Osteoblast (primary cell): ENCODE measurements at regions not wholly inside any gene's neighbourhood (a gene's known extent, or its start where the extent isn't known, plus 50 kb on each side); places are given as distances from the start of the nearest gene placed in this dataset.

Source experiments
- DNase-seq: peaks from one replicate; pipeline ENCODE4 v3.0.0; 2011; ENCODE audit warnings: low spot score, mixed read lengths; ENCODE audit not compliant: insufficient read length; ENCODE audit errors: missing footprints
- H2AFZ ChIP-seq: 2 replicates; pipeline ENCODE4 v1.6.0; 2011; ENCODE audit warnings: mild to moderate bottlenecking, low read length
- H3K27ac ChIP-seq: 2 replicates; pipeline ENCODE4 v1.5.1; 2011; ENCODE audit warnings: mild to moderate bottlenecking, low read depth, low read length, moderate library complexity
- H3K27me3 ChIP-seq: 2 replicates; pipeline ENCODE4 v1.6.0; 2012; ENCODE audit warnings: mild to moderate bottlenecking, control low read depth, inconsistent platforms, low read length, moderate library complexity; ENCODE audit not compliant: insufficient read depth
- H3K36me3 ChIP-seq: 2 replicates; pipeline ENCODE4 v1.5.1; 2011; ENCODE audit warnings: mild to moderate bottlenecking, low read length, control low read depth, moderate library complexity; ENCODE audit not compliant: insufficient read depth
- H3K4me1 ChIP-seq: 2 replicates; pipeline ENCODE4 v1.5.1; 2011; ENCODE audit warnings: mild to moderate bottlenecking, low read length, control low read depth, moderate library complexity; ENCODE audit not compliant: insufficient read depth
- H3K4me2 ChIP-seq: 2 replicates; pipeline ENCODE4 v1.6.0; 2011; ENCODE audit warnings: mild to moderate bottlenecking, low read length; ENCODE audit not compliant: insufficient read depth
- H3K4me3 ChIP-seq: fragments of 200-600 bp; sonication (generic); 3 replicates; pipeline ENCODE4 v1.5.1; 2012; ENCODE audit warnings: mild to moderate bottlenecking, low read length, inconsistent platforms; ENCODE audit not compliant: insufficient read depth
- H3K79me2 ChIP-seq: 2 replicates; pipeline ENCODE4 v1.6.0; 2012; ENCODE audit warnings: mild to moderate bottlenecking, low read length, control low read depth, inconsistent platforms; ENCODE audit not compliant: insufficient read depth
- H3K9me3 ChIP-seq: 2 replicates; pipeline ENCODE4 v1.5.1; 2011; ENCODE audit warnings: low read depth, low read length, control low read depth
- H4K20me1 ChIP-seq: 2 replicates; pipeline ENCODE4 v1.6.0; 2012; ENCODE audit warnings: mild to moderate bottlenecking, low read length, control low read depth; ENCODE audit not compliant: insufficient read depth
- CTCF ChIP-seq: IDR thresholded peaks from 2 replicates; pipeline ENCODE4 v1.5.1; 2011; ENCODE audit warnings: mild to moderate bottlenecking, low read depth, low read length, moderate library complexity; ENCODE audit errors: extremely low read depth

GRCh38 chr2:7513834-7514233 is 596.6 kb downstream of the RNF144A start:
- no peak for TF ChIP-seq CTCF
- Histone ChIP-seq H3K9me3 (no peaks in the 10 kb centered on the region), H4K20me1 (no peaks in the 10 kb centered on the region), H3K36me3 (no peaks in the 10 kb centered on the region), H3K4me2 (no peak overlapping the region), H3K27ac (no peak overlapping the region), H3K79me2 (no peaks in the 10 kb centered on the region), H3K4me3 (no peak overlapping the region), H2AFZ (no peak overlapping the region), H3K27me3 (no peaks in the 10 kb centered on the region), H3K4me1 (no peaks in the 10 kb centered on the region)
- no peak for DNase-seq

GRCh38 chr2:7515327-7515726 is 598.1 kb downstream of the RNF144A start:
- no peak for TF ChIP-seq CTCF
- H3K36me3 ChIP-seq: no peaks in the 10 kb centered on the region
- no peak overlapping the region for H2AFZ ChIP-seq
- no peak overlapping the region for H3K4me2 ChIP-seq
- H3K9me3 ChIP-seq: no peaks in the 10 kb centered on the region
- no peak overlapping the region for H3K4me3 ChIP-seq
- no peak for DNase-seq
- no peak overlapping the region for H3K27ac ChIP-seq
- no peaks in the 10 kb centered on the region for H3K4me1 ChIP-seq
- H3K27me3 ChIP-seq: no peaks in the 10 kb centered on the region
- no peaks in the 10 kb centered on the region for H4K20me1 ChIP-seq
- H3K79me2 ChIP-seq: no peaks in the 10 kb centered on the region

GRCh38 chr2:7516484-7517063 is 599.4 kb downstream of the RNF144A start:
- DNase-seq: no peak
- no peak overlapping the region for H3K4me3 ChIP-seq
- TF ChIP-seq CTCF: no peak
- no peaks in the 10 kb centered on the region for H3K36me3 ChIP-seq
- no peak overlapping the region for H3K4me2 ChIP-seq
- no peaks in the 10 kb centered on the region for H3K9me3 ChIP-seq
- H3K27ac ChIP-seq: no peak overlapping the region
- no peaks in the 10 kb centered on the region for H4K20me1 ChIP-seq
- no peaks in the 10 kb centered on the region for H3K27me3 ChIP-seq
- no peaks in the 10 kb centered on the region for H3K4me1 ChIP-seq
- no peak overlapping the region for H2AFZ ChIP-seq
- no peaks in the 10 kb centered on the region for H3K79me2 ChIP-seq

GRCh38 chr2:7517088-7517487 is 599.9 kb downstream of the RNF144A start:
- H3K4me2 ChIP-seq: no peak overlapping the region
- H3K36me3 ChIP-seq: no peaks in the 10 kb centered on the region
- no peaks in the 10 kb centered on the region for H3K27me3 ChIP-seq
- H2AFZ ChIP-seq: no peak overlapping the region
- no peak for DNase-seq
- no peak overlapping the region for H3K27ac ChIP-seq
- no peak for TF ChIP-seq CTCF
- no peak overlapping the region for H3K4me3 ChIP-seq
- H3K4me1 ChIP-seq: no peaks in the 10 kb centered on the region
- no peaks in the 10 kb centered on the region for H3K9me3 ChIP-seq
- no peaks in the 10 kb centered on the region for H4K20me1 ChIP-seq
- no peaks in the 10 kb centered on the region for H3K79me2 ChIP-seq
